Panc1 (cell line): ENCODE measurements at regions not wholly inside any gene's neighbourhood (a gene's known extent, or its start where the extent isn't known, plus 50 kb on each side); places are given as distances from the start of the nearest gene placed in this dataset.

Source experiments
- ATAC-seq: fragments of 200-7000 bp; cut with Tn5 transposase; 2 replicates; pipeline ENCODE4 v1.9.1; 2020; ENCODE audit warnings: mild to moderate bottlenecking, moderate library complexity
- BruUV-seq: library from RNA; stranded (reverse); fragments of 400-500 nt; replicated peaks from 2 replicates; lab custom pipeline; 2021; lab: Mats Ljungman, UMichigan
- CTCF ChIA-PET: fragments of 300-600 bp; sonication (Branson Sonifier 250); formaldehyde crosslinking; loops from one replicate; lab custom pipeline; 2022; ENCODE audit warnings: antibody characterized with exemption; lab: Charles Lee
- POLR2A ChIA-PET: fragments of 300-600 bp; sonication (Branson Sonifier 250); formaldehyde crosslinking; loops from one replicate; lab custom pipeline; 2022; ENCODE audit warnings: antibody characterized with exemption; lab: Charles Lee
- DNase-seq: peaks from one replicate; pipeline ENCODE4 v3.0.0-alpha.2; 2010; ENCODE audit warnings: low read depth, low spot score
- H3K27ac ChIP-seq: 2 replicates; pipeline ENCODE4 v1.5.1; 2011; ENCODE audit warnings: mild to moderate bottlenecking, low read length, inconsistent platforms
- H3K27me3 ChIP-seq: fragments of 200-500 bp; sonication (Bioruptor generic); 2 replicates; pipeline ENCODE4 v1.6.0; 2014; ENCODE audit warnings: low read length, inconsistent platforms; ENCODE audit not compliant: control insufficient read depth, insufficient read depth
- H3K36me3 ChIP-seq: fragments of 200-500 bp; sonication (Bioruptor generic); 2 replicates; pipeline ENCODE4 v1.5.1; 2014; ENCODE audit warnings: inconsistent platforms, mild to moderate bottlenecking, low read length, moderate library complexity; ENCODE audit not compliant: control insufficient read depth, insufficient read depth
- H3K4me1 ChIP-seq: 2 replicates; pipeline ENCODE4 v1.5.1; 2011; ENCODE audit warnings: inconsistent platforms, mild to moderate bottlenecking, low read length, moderate library complexity; ENCODE audit not compliant: control insufficient read depth, insufficient read depth
- H3K4me3 ChIP-seq, 2 experiments: 2 replicates each; pipeline ENCODE4 v1.5.1; 2011 to 2012; ENCODE audit warnings: low read depth in 2 of 2, low read length in 2 of 2, mild to moderate bottlenecking in 2 of 2, inconsistent platforms in 1 of 2, moderate library complexity in 1 of 2
- H3K9me3 ChIP-seq: fragments of 200-500 bp; sonication (Bioruptor generic); 2 replicates; pipeline ENCODE4 v1.5.1; 2014; ENCODE audit warnings: low read depth, mild to moderate bottlenecking, inconsistent platforms, low read length, moderate library complexity; ENCODE audit not compliant: control insufficient read depth, insufficient read depth
- CTCF ChIP-seq: fragments of 450-650 bp; IDR thresholded peaks from 2 replicates; pipeline ENCODE4 v1.5.1; 2017; ENCODE audit warnings: mild to moderate bottlenecking
- POLR2AphosphoS5 ChIP-seq: IDR thresholded peaks from 2 replicates; pipeline ENCODE4 v1.6.1; 2012; ENCODE audit warnings: mild to moderate bottlenecking, low read depth, low read length, moderate library complexity
- REST ChIP-seq, 2 experiments: IDR thresholded peaks; 2 replicates each; pipeline ENCODE4 v1.6.1; 2011 to 2012; ENCODE audit warnings: low read depth in 2 of 2, control low read depth in 1 of 2, low read length in 1 of 2, mild to moderate bottlenecking in 1 of 2, moderate library complexity in 1 of 2; ENCODE audit not compliant: insufficient read depth in 1 of 2
- SIN3A ChIP-seq: IDR thresholded peaks from 2 replicates; pipeline ENCODE4 v1.6.1; 2012; ENCODE audit warnings: low read depth, mild to moderate bottlenecking, low read length, moderate library complexity, borderline replicate concordance; ENCODE audit not compliant: insufficient read depth
- TCF7L2 ChIP-seq: IDR thresholded peaks from 2 replicates; pipeline ENCODE4 v1.6.1; 2011; ENCODE audit warnings: mild to moderate bottlenecking, low read depth, low read length, inconsistent platforms
- in situ Hi-C: cut with HindIII; loops from 2 replicates; pipeline ENCODE4 v1.10.0; 2016; ENCODE audit warnings: low sequenced_read_pairs, low pct_unique_long_range_greater_than_20kb
- intact Hi-C: fragments of 100-400 bp; cut with micrococcal nuclease; formaldehyde crosslinking; loops from one replicate; pipeline ENCODE4 v1.10.0; 2022; ENCODE audit not compliant: unreplicated experiment

GRCh38 chr1:230502996-230503395 lies 76.9 kb upstream of the PGBD5 start:
- ATAC-seq (no peak), DNase-seq (no peak)
- no peaks in the 10 kb centered on the region for H3K9me3 ChIP-seq
- no peaks in the 10 kb centered on the region for H3K36me3 ChIP-seq
- no TSS peak for BruUV-seq
- H3K4me3 ChIP-seq: no peak overlapping the region
- ChIA-PET CTCF (no interaction called here), POLR2A (no interaction called here)
- H3K27ac ChIP-seq: no peak overlapping the region
- in situ Hi-C loops (no loop called here), intact Hi-C loops (no loop called here)
- no peak for TF ChIP-seq CTCF
- TF ChIP-seq TCF7L2: no peak
- TF ChIP-seq REST (IDR thresholded peaks at IDR 0.05; ENCODE audit: insufficient read depth in 1 of 2, low read depth in 2 of 2, low read length in 1 of 2): no peak
- TF ChIP-seq SIN3A: no peak
- TF ChIP-seq POLR2AphosphoS5: no peak
- peaks cover 6% of the 10 kb centered on the region; the same call in 1 of the 2 replicates for H3K27me3 ChIP-seq
- no peaks in the 10 kb centered on the region for H3K4me1 ChIP-seq

GRCh38 chr1:230502306-230502705 lies 76.2 kb upstream of the PGBD5 start:
- no peaks in the 10 kb centered on the region for H3K4me1 ChIP-seq
- H3K4me3 ChIP-seq: no peak overlapping the region
- peaks cover 6% of the 10 kb centered on the region; the same call in 1 of the 2 replicates for H3K27me3 ChIP-seq
- ChIA-PET POLR2A (no interaction called here), CTCF (no interaction called here)
- intact Hi-C loops: no loop called here
- BruUV-seq: no TSS peak
- H3K9me3 ChIP-seq: no peaks in the 10 kb centered on the region
- ATAC-seq (no peak), DNase-seq (no peak)
- no peaks in the 10 kb centered on the region for H3K36me3 ChIP-seq
- TF ChIP-seq SIN3A (no peak), POLR2AphosphoS5 (no peak), REST (IDR thresholded peaks at IDR 0.05; ENCODE audit: insufficient read depth in 1 of 2, low read depth in 2 of 2, low read length in 1 of 2) (no peak), TCF7L2 (no peak), CTCF (no peak)
- H3K27ac ChIP-seq: no peak overlapping the region
- in situ Hi-C loops: no loop called here
